Ammon's horn (tissue), 1 donor: ENCODE measurements at regions not wholly inside any gene's neighbourhood (a gene's known extent, or its start where the extent isn't known, plus 50 kb on each side); places are given as distances from the start of the nearest gene placed in this dataset.

Experiments
- DNase-seq: peaks from one replicate; pipeline ENCODE4 v3.0.0-alpha.2; 2016; ENCODE audit warnings: low spot score

DNA sequence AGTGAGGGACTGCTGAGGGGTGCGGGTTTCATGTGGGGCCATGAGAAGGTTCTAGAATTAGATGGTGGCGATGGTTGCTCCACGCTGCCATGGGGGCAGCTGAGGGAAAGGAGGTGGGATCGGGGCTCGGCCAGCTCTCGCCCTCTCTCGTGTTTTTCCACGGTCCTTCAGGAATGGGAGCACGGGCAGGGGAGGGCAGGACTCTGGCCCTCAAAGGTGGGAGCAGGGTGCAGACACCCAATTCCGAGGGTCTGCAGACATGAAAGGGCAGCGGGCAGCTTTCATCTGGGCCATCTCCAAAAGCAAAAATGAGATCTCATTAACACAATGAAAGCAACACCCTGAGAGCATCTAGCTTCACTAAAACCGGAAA is 53.4 kb upstream of the SALL3 start:
- DNase-seq: no peak

DNA sequence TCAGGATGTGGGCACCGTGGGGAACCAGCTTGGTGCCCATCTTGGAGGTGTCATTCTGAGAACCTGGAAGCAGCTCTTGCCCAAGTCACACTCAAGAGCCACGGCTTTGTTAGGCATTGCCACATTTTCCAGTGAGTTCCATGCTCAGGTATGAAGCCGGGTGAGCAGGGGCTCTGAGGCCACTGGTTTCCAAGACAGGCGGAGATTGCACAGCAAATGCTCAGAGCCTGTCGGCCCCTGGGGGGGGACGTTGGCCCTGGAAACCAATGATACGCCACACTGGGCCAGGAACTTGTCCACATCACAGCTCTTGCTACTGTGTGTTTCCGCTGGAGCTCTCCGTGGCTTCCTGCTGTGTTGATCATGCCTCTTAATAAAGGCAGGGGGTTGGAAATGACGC is 52.5 kb upstream of the SALL3 start:
- no peak for DNase-seq

DNA sequence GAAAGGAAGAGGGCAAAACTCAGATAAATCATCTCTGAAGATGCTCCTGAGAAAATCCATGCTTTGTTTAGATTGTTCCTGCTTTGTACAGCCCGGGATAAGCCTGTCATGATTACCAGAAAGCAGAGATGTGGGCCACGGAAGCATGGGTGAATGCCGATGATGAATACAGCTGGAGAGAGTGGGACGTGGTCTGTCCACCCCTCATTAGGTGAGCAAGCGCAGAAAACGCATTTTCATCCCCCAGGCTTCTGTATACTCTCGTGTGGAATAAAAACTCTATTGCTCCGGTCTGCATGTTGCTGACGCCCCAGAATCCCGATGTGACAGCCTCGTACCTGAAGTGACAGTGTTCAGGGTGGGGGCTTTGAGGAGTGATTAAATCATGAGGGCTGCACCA is 52.0 kb upstream of the SALL3 start:
- DNase-seq: no peak

DNA sequence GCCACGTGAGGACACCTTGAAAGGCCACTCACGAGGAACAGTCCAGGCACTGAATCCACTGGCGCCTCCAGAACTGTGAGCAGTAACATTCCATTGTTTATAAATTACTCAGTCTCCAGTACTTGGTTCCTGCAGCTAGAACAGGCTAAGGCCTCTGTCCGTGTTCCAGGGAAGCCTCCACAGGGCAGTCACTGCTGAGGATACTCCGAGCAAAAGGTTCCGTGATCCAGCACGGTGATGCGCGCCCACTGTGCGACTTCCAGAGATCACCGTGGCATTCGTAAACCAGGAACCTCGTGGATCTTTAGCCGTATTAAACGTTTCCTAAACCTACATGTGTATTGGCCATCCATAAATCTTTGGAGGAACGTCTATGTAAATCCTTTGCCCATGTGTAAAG is 51.5 kb upstream of the SALL3 start:
- no peak for DNase-seq

DNA sequence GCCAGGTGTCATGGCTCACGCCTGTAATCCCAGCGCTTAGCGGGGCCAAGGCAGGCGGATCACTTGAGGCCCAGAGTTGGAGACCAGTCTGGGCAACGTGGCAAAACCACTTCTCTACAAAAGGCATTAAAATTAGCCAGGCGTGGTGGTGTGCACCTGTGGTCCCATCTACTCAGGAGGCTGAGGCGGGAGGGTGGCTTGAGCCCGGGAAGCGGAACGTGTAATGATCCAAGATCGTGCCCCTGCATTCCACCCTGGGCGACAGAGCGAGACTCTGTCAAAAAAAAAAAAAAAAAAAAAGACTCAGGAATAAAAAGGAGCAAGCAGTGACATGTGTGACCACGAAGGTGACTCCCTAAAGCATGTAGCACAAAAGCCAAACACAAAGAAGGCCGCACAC is 50.1 kb upstream of the SALL3 start:
- no peak for DNase-seq
